Lung (tissue), 11 donors: ENCODE measurements at regions not wholly inside any gene's neighbourhood (a gene's known extent, or its start where the extent isn't known, plus 50 kb on each side); places are given as distances from the start of the nearest gene placed in this dataset.
A peak's percentile ranks its signal among the peaks of the same experiment; 100 is the strongest.

Experiments
- ATAC-seq: fragments of 200-7000 bp; cut with Tn5 transposase; one replicate; pipeline ENCODE4 v1.9.1; 2020; ENCODE audit warnings: moderate number of reproducible peaks; ENCODE audit not compliant: insufficient read depth, low FRiP score
- DNase-seq, 3 donors: peaks; one replicate each; pipeline ENCODE4 v3.0.0-alpha.2; 2013 to 2017
- H3K27ac ChIP-seq, 2 donors: one replicate each; pipeline ENCODE4 v1.5.1; 2013; ENCODE audit warnings: mild to moderate bottlenecking in 2 of 2, moderate library complexity in 2 of 2, control low read depth in 1 of 2, inconsistent platforms in 1 of 2, low read depth in 1 of 2, low read length in 1 of 2
- H3K27me3 ChIP-seq, 3 donors: one replicate each; pipeline ENCODE4 v1.5.1; 2013; ENCODE audit warnings: low read length in 2 of 3; ENCODE audit not compliant: control insufficient read depth in 3 of 3, insufficient read depth in 3 of 3
- H3K36me3 ChIP-seq, 4 donors: one replicate each; pipeline ENCODE4 v1.5.1; 2013; ENCODE audit warnings: low read length in 4 of 4, mild to moderate bottlenecking in 1 of 4, moderate library complexity in 1 of 4; ENCODE audit not compliant: control insufficient read depth in 4 of 4, insufficient read depth in 4 of 4
- H3K4me1 ChIP-seq, 5 donors: one replicate each; pipeline ENCODE4 v1.5.1; 2013; ENCODE audit warnings: low read length in 5 of 5, mild to moderate bottlenecking in 2 of 5, moderate library complexity in 1 of 5; ENCODE audit not compliant: control insufficient read depth in 5 of 5, insufficient read depth in 5 of 5
- H3K4me3 ChIP-seq: one replicate; pipeline ENCODE4 v1.5.1; 2013; ENCODE audit warnings: mild to moderate bottlenecking, control low read depth, moderate library complexity
- H3K9ac ChIP-seq, 2 donors: one replicate each; pipeline ENCODE4 v1.5.1; 2013; ENCODE audit warnings: low read length in 2 of 2, control low read depth in 1 of 2; ENCODE audit not compliant: insufficient read depth in 1 of 2
- H3K9me3 ChIP-seq, 4 donors: one replicate each; pipeline ENCODE4 v1.5.1; 2013; ENCODE audit warnings: low read length in 3 of 4, mild to moderate bottlenecking in 1 of 4, moderate library complexity in 1 of 4; ENCODE audit not compliant: control insufficient read depth in 4 of 4, insufficient read depth in 3 of 4
- CTCF ChIP-seq: IDR thresholded peaks from 2 replicates; pipeline ENCODE4 v1.5.1; 2012; ENCODE audit warnings: mild to moderate bottlenecking; ENCODE audit errors: control extremely low read depth, extremely low read depth
- WGBS, 2 donors: extraction: QIAGEN DNeasy Blood & Tissue Kit; methylation state at CpG; one replicate each; pipeline ENCODE4 v1.1.7; 2013; 5-methylcytosine and 5-hydroxymethylcytosine counted together
- donor health status: control.
- donor health status: control.
- donor health status: Bipolar disorder and iron deficiency.
- donor health status: healthy.
- donor health status: DM: yes; HTN: yes; CAD: no.

GRCh38 chr2:47234456-47234855 is 58.1 kb upstream of the CALM2 start:
- no peak for DNase-seq
- Histone ChIP-seq H3K4me1 (peaks cover 0 to 9% (median 0%) of the 10 kb centered on the region in 5 donors), H3K27me3 (no peaks in the 10 kb centered on the region), H3K9ac (no peak overlapping the region), H3K9me3 (no peaks in the 10 kb centered on the region), H3K4me3 (no peak overlapping the region), H3K27ac (no peak overlapping the region), H3K36me3 (no peaks in the 10 kb centered on the region)
- no peak for ATAC-seq
- 95 to 99% methylated on average over 6 of the region's 6 CpGs for WGBS, 2 donors
- no peak for TF ChIP-seq CTCF

GRCh38 chr2:47232738-47233415 is 56.6 kb upstream of the CALM2 start:
- Histone ChIP-seq H3K4me1 (peaks cover 0 to 8% (median 0%) of the 10 kb centered on the region in 5 donors), H3K36me3 (no peaks in the 10 kb centered on the region), H3K9me3 (no peaks in the 10 kb centered on the region), H3K27me3 (no peaks in the 10 kb centered on the region), H3K4me3 (no peak overlapping the region), H3K9ac (no peak overlapping the region), H3K27ac (no peak overlapping the region)
- WGBS, 2 donors = 85 to 86% methylated on average over 8 of the region's 8 CpGs
- TF ChIP-seq CTCF = no peak
- DNase-seq (peak; percentile 76 to 82 (median 82)), ATAC-seq (no peak)

GRCh38 chr2:47230418-47230817 is 54.1 kb upstream of the CALM2 start:
- H3K9ac ChIP-seq = no peak overlapping the region
- DNase-seq (peak; percentile 31 to 64 (median 49)), ATAC-seq (peak; percentile 13)
- 70 to 83% methylated on average over 4 of the region's 4 CpGs for WGBS, 2 donors
- no peak overlapping the region for H3K4me3 ChIP-seq
- H3K27me3 ChIP-seq = no peaks in the 10 kb centered on the region
- H3K9me3 ChIP-seq = no peaks in the 10 kb centered on the region
- peaks cover 4 to 14% (median 8%) of the 10 kb centered on the region in 5 donors for H3K4me1 ChIP-seq
- no peak for TF ChIP-seq CTCF
- H3K27ac ChIP-seq = no peak overlapping the region
- no peaks in the 10 kb centered on the region for H3K36me3 ChIP-seq
